ENCODE measurements at regions not wholly inside any gene's neighbourhood (a gene's known extent, or its start where the extent isn't known, plus 50 kb on each side); places are given as distances from the start of the nearest gene placed in this dataset.
A peak's percentile ranks its signal among the peaks of the same experiment; 100 is the strongest.
"Not testable (repeated sequence)": the region's sequence is repeated elsewhere in the genome, so short reads cannot be mapped to it uniquely, and the experiment has no call there.

DNA sequence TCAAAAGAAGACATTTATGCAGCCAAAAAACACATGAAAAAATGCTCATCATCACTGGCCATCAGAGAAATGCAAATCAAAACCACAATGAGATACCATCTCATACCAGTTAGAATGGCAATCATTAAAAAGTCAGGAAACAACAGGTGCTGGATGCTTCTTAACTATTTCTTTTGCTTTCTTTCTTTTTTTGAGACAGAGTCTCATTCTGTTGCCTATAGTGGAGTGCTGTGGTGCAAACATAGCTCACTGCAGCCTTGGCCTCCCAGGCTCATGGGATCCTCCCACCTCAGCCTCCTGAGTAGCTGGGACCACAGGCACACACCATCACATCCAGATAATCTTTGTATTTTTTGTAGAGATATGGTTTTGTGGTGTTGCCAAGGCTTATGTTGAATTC lies 387.7 kb downstream of the RAP2B start:
- DNase-seq (ENCODE audit: low read depth in 2 of 2), result not testable (repeated sequence)

DNA sequence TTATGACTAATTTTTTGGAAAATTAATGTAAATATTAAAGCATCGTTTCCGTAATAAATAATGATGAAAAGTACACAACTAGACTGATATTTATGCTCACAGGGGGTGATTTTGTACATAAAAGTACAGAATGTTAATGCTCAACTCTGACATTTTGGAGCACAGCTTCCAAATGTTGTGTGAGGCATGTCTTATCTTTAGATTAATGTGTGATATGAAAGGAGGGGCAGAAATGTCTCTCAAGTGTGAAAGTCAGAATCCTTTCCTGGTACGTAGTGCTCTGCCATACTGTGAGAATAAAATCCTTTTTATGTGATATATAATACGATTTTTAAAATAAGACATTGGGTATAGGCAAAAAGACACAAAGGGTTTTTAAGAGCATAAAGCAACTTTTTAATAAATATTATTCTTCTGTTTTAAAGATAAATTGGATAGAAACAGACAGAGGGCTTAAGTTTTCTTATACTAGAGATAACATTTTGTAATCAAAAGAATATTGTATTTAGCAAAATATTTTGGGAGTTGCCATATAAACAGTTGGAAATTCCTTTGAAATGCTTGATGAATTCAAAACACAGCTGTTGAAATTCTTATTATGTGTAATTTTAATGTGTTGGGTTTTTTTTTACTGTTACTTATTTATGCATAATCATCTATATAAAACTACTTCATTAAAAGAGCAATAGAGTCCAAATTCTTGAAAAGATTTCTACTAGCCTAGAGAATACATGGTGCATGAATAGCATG lies 389.7 kb downstream of the RAP2B start:
- no peak for DNase-seq (ENCODE audit: low read depth in 2 of 2)

DNA sequence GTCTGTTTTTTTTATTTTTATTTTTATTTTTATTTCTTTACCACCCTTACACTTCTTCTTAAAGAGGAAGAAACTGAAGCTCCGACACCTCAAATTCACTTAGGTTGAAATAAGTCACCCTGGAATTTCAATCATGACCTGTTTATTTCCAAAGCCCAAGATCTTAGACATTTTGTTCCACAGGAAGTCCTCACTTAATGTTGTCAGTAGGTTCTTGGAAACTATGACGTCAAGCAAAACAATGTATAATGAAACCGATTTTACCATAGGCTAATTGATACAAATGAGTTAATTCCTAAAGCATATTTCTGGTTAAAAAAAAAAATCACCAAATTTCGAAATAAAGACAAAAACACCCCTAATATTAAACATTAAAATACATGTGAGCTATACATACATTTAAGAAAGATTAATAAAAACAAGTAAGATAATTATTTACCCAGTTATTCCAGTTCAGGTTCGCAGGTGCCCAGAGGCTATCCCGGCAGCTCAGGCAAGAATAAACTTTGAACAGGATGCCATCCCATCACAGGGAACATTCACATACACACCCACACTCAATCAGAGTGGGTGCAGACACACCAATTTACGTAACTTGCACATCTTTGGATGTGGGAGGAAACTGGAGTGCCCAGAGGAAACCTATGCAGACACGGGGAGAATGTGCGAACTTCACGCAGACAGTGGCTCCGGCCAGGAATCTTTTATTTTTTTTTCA lies 391.0 kb downstream of the RAP2B start:
- DNase-seq (ENCODE audit: low read depth in 2 of 2), result peak; percentile 5 to 8

DNA sequence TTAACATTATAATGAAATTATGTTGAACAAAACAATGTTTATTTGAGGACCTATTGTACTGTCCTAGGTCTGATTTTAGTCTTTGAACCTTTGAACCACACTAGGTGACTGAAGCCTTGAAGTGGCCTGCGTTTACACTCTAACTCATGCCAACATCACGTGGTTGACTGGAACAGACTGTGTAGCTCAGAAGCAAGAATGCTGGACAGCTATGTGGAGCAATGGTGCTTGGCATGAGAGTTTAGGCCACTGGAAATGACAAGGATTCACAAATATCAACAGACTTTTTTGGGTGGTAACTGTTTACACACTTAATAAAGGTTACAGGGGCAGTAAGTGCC lies 391.5 kb downstream of the RAP2B start:
- no peak for DNase-seq (ENCODE audit: low read depth in 2 of 2)

DNA sequence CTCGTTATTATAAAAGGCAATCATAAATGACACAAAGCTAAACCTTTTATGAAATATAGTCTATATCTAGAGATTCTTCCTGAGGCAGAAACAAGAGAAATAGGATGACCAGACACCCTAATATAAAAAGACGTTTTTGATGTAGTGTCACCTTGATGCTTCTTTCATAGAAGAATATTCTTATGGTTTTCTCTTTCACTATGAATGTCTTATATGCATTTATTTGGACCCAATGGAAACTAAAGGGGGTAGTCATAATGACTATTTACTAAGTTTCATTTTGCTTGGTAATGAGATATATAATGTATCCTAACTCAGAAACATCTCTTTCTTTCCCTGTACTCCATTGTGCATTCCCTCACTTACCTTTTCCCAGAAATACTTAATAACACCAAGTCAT lies 393.9 kb downstream of the RAP2B start:
- no peak for DNase-seq (ENCODE audit: low read depth in 2 of 2)

DNA sequence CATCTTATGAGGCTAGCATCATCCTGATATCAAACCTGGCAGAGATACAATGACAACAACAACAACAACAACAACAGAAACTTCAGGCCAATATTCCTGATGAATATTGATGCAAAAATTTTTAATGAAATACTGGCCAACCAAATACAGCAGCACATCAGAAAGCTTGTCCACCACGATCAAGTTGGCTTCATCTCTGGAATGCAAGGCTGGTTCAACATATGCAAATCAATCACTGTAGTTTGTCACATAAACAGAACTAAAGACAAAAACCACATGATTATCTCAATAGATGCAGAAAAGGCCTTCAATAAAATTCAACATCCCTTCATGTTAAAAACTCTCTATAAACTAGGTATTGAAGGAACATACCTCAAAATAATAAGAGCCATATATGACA lies 397.3 kb downstream of the RAP2B start:
- not testable (repeated sequence) for DNase-seq (ENCODE audit: low read depth in 2 of 2)

DNA sequence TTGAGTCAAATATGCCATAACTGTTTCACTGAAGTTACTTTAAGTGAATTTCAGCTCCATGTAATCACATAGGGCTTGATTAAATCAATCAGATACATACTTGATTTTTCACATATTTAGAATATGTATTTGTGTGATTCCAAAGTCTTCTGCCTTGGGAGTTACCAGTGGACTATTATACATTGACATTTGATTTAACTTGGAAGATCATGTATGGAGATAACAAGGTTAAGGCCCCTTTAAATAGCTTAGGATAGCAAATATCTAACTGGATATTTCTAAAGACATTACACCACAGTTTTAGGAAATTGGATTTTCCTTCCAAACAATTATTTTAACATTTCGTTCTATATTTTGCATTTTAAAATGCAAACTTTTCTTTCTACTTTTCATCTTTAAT lies 405.0 kb downstream of the RAP2B start:
- no peak for DNase-seq (ENCODE audit: low read depth in 2 of 2)

DNA sequence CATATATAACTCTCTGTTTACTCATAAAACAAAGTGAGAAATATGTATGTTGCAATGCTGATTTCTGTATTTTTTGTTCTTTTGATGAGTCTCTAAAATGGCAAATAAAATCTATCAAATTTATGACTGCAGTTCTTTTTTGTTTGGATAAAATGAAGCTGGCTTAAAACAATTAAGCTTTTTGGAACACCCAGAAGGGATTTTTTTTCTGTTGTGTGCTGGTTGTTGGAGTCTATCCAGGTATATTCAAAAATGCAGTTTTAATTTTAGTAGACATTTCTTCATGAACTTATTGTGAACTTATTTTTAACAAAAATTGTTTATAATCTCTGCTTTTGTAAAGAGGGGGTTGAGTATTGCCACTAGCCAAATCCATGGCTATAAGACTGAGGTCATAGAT lies 405.5 kb downstream of the RAP2B start:
- no peak for DNase-seq (ENCODE audit: low read depth in 2 of 2)

DNA sequence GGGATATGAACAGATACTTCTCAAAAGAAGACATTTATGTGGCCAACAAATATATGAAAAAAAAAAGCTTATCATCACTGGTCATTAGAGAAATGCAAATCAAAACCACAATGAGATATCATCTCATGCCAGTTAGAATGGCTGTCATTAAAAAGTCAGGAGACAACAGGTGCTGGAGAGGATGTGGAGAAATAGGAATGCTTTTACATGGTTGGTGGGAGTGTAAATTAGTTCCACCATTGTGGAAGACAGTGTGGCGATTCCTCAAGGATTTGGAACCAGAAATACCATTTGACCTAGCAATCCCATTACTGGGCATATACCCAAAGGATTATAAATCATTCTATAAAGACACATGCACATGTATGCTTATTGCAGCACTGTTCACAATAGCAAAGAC lies 408.5 kb downstream of the RAP2B start:
- DNase-seq (ENCODE audit: low read depth in 2 of 2), result not testable (repeated sequence)

DNA sequence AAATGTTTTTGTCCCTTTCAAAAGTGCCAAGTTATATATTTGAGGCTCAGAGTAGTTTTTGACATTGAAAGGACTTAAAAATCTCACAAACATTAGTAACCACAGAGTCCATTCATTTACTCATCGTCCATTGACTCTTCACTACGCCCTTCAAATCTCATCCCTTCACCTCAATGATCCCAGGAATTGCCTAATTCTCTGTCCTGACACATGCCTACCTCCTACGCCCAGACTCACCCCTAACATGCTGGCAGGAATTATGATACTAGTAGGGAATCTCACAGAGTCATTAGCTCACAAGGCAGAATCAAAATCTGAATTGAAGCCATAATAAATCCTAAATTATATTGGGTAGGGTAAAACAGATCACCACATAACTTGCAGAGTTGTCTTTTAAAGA lies 410.1 kb downstream of the RAP2B start:
- no peak for DNase-seq (ENCODE audit: low read depth in 2 of 2)

DNA sequence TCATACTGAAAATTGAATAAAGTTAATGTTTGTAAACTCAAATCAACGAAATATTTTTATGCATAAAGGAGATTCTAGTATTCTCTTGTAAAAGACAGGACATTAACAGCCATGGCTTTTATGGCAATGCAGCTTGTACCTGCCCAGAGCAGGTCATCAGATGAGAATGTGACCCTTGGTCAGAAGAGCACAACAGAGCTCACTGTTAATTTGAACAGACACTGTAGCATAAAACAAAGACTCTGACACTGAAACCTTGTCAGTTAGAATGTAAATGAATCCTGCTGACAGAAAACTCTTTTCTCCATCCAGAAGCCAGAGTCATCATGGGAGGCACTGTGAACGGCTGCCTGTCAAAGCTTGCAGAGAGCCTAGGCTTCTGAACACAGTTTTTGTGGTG lies 410.6 kb downstream of the RAP2B start:
- no peak for DNase-seq (ENCODE audit: low read depth in 2 of 2)

DNA sequence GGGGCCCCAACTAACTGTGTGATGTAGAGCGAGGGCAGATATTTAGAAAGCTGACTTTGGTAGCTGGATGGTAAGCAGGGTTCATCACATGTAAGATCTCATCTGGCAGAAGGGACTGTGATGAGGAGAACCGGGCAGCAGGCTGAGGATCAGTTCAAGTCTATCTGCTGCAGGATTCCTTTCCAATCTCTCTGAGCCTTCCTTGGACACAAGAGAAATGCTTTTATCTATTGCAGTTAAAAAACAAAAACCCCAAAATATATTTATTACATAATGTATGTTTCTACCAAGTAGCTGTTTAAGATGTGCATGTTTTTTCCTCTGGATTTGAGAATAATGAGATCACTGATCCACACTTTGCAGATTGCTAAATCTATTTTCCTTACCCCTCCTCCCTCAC lies 411.5 kb downstream of the RAP2B start:
- no peak for DNase-seq (ENCODE audit: low read depth in 2 of 2)

DNA sequence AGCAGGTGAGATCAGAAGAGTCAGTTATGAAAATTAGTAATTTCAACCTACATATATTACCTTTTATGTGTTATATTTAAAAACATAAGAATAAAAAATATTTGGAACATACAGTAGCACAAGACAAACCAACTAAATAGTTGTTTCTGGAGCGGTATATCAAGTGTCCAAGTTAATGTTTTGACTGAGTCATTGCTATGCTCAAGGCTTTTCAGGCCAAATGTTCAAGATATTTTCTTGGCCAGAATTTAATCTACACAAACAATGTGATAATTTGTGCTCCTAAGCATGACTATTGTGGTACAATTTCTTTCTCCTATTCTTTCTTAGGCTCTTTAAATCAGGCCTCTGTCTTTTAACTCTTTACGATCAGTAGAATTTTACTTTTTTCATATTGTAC lies 412.4 kb downstream of the RAP2B start:
- no peak for DNase-seq (ENCODE audit: low read depth in 2 of 2)

DNA sequence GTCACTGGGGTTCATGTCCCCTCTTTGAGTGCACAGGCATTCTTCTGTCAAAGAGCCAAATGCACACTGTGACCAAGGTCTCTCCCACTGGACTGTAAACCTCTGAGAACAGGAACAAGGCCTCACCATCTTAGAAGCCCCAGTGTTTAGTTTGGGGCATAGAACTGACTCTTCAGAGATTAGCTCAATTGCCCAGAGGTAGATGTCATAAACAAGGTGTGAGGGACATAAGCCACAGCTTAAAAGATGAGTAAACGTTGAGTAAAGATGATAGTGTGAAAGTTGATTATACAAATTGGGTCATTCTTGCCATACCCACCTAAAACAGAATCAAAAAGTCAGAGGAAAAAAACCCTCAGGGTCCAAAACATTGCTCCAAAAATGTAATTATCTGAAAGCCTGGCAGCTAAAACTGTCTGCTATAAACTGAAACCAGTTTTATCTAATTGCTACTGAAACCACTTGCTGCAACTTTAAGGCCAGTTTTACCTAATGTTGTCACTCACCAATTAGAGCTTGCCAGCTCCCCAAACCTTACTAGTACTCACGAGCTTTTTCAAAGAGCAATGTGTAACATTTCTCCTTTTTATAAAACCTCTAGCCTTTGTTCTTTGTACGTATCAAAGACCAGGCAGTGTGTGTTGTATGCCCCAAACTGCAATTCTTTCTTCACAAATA lies 415.2 kb downstream of the RAP2B start:
- DNase-seq (ENCODE audit: low read depth in 2 of 2), result no peak

DNA sequence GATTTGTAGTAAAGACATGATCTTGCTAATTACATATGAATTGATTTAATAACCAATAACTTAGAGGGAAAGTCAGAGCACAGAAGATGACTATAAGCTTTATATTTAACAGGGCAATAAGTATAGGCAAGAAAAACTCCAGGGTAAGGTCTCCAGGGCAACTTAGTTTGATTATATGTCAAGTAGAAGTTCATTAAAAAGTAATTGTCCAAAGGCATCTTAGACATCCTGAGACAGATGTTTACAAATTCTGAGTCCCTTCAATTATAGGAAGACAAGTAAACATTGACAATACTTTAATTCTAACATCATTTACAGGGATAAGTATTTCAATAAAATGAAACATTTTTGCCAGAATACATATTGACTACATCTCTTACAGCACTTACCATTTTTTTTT lies 416.0 kb downstream of the RAP2B start:
- no peak for DNase-seq (ENCODE audit: low read depth in 2 of 2)

DNA sequence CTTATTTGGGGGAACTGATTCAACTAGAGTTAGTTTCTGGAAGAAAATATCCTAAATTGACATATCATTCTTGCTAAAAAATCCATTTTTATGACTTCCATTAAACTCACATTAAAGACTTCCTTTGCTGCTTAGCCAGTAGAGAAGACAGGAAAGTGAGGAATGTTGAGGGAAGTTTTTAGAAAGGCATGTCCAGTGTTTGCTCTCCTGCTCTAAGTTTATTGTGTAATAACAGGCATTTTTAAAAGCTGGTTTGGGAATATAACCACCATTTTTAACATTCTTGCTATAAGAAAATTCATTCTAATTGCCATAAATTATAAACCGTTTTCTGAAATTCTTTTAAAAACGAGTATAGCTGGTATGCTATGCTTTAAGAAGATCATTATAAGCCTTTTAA lies 428.0 kb downstream of the RAP2B start:
- DNase-seq (ENCODE audit: low read depth in 2 of 2), result no peak

DNA sequence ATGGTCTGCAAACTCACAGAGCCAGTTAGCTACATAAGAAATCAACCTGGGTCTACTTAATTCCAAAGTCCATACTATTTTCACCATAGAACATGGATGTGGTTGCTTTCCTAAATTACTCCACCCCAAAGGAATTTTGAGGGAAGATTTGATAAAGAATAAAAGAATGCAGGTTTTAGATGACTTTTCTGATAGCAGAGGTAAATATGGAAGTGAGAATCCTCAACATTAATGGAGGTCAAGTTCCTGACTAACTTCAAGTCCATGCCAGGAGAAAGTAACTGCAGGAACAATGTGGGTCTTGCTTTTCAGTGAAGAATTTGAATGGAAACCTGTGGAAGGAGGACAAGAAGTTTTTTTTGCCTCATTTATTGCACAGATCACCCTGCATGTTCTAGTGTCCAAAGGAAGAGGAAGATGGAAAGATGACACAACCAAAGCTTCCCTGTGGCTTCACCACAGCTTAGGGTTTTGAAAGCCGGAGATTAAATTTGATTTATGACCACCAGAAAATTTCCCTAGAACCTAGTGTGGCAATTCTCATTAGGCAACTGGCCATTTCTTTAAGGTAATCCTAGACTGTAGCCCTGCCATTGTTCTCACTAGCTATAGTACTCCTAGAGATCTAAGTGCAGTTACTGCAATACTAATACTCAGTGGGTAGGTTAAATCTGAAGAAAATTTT lies 429.7 kb downstream of the RAP2B start:
- DNase-seq (ENCODE audit: low read depth in 2 of 2), result no peak

DNA sequence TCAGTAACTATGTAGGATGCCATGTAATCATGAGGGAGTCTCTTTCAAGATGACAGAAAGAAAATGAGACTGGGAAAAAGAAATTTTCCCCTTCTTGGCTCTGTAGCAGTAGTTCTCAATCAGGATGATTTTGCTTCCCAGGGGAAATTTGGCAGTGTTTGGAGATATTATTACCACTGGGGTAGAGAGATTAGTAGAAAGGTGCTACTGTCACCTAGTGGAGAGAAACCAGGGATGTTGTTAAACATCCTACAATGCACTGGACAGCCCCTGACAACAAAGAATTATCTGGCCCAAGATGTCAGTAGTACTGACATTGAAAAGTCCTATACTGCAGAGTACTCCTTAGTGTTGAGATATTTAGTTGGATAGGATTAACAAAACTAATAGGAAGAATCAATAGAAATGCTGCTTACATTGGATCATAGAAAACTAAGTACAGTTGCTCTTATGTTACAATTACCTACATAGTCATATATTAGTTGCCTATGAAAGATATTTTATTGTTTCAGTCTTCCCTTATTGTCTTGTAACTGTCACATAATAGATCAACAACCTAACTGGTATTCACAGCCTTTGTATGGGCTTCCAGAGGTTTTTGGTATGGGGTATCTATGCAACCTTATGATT lies 433.3 kb downstream of the RAP2B start:
- peak; percentile 59 to 69 for DNase-seq (ENCODE audit: low read depth in 2 of 2)

DNA sequence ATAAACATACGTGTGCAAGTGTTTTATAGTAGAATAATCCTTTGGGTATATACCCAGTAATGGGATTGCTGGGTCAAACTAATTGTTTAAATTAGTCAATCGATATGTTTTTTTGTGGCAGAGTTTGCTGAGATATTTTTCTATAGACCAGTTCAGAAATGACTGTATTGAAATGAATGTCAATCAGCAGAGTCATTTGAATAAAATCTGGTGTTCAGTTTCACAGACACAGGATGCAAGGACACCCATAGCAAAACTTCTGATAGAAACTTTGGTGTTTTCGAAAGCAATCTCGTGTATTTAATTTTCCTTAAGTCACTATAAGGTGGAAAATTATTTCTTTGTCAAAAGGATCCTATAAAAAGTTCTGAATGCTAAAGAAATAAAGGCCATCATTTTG lies 434.4 kb downstream of the RAP2B start:
- no peak for DNase-seq (ENCODE audit: low read depth in 2 of 2)

DNA sequence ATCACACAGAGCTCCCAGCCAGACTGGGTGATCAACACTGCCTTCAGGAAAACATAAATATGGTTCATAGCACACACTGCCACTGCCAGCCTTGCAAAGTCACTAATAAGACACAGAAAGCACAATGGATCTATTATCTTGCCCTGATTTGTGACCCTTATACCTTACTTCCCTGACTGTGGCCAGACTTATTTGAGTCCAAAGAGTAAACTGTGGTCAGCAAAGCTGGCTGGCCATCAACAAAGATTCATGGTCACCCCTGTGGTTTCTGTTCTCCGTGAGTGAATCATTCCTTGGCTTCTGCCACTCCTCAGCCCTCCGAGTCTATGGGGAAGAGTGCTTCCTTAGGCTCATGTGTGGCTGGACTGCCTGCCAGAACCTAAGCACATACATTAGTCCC lies 437.7 kb downstream of the RAP2B start:
- DNase-seq (ENCODE audit: low read depth in 2 of 2), result peak in 1 of 2 donors; percentile 93

DNA sequence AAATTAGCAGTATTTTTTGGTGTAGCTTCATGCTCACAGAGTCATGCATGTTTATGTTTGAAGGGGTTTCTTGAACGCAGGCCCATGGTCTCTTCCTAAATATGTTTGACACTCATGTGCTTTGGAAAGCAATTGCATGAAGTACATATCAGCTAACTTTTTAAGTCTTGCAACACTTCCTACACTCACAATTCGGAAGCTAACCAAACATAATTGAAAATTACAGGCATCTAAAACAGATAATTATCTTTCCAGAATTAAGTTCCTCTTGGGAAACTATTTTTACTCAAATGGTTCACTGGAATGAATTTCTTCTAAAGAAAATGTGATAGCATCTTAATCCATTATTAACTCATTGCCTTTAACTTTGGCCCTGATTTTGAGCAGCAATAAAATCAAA lies 438.9 kb downstream of the RAP2B start:
- DNase-seq (ENCODE audit: low read depth in 2 of 2), result peak in 1 of 2 donors; percentile 1

DNA sequence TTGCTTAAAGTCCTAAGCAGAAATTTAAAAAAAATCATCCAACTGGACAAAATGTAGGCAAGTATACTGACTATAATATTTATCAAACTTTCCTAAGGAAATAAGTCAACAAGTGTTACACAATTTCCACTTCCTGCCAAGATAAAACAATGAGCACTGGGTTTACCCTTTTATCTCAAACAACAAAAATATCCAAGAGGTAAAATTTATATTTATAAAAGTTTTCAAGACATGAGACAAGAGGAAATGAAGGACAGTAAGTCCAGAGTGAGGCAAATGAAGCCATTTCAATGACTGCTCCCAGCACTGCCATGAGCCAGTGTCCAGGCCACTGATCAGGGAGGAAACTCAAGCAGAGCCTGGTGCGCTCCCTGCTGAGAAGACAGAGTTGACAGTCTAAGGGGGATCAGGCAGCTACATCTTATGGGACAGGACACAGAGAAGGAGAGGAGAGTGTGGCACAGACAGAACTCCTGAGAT lies 439.4 kb downstream of the RAP2B start:
- DNase-seq (ENCODE audit: low read depth in 2 of 2), result peak; percentile 29 to 65
